Osteocyte (in vitro differentiated cells): ENCODE measurements at regions not wholly inside any gene's neighbourhood (a gene's known extent, or its start where the extent isn't known, plus 50 kb on each side); places are given as distances from the start of the nearest gene placed in this dataset.

Experiments used
- DNase-seq: peaks from one replicate; pipeline ENCODE4 v3.0.0; 2021; ENCODE audit warnings: mixed read lengths; ENCODE audit not compliant: unreplicated experiment; ENCODE audit errors: extremely low spot score
- H3K27ac Mint-ChIP-seq: one replicate; pipeline ENCODE4 v1.8.0; 2021; ENCODE audit warnings: mild to moderate bottlenecking, mixed read lengths; ENCODE audit not compliant: unreplicated experiment
- H3K27me3 Mint-ChIP-seq: one replicate; pipeline ENCODE4 v1.8.0; 2021; ENCODE audit warnings: mixed read lengths; ENCODE audit not compliant: unreplicated experiment
- H3K36me3 Mint-ChIP-seq: one replicate; pipeline ENCODE4 v1.8.0; 2021; ENCODE audit warnings: mixed read lengths; ENCODE audit not compliant: unreplicated experiment
- H3K4me1 Mint-ChIP-seq: one replicate; pipeline ENCODE4 v1.8.0; 2021; ENCODE audit warnings: mixed read lengths; ENCODE audit not compliant: unreplicated experiment
- H3K4me3 Mint-ChIP-seq: one replicate; pipeline ENCODE4 v1.8.0; 2021; ENCODE audit warnings: mild to moderate bottlenecking, moderate library complexity, mixed read lengths; ENCODE audit not compliant: unreplicated experiment
- H3K9me3 Mint-ChIP-seq: one replicate; pipeline ENCODE4 v1.8.0; 2021; ENCODE audit warnings: mixed read lengths; ENCODE audit not compliant: unreplicated experiment
- TF ChIP-seq, protein P1 (sequence below): fragments of 200-600 bp; sonication (generic); IDR thresholded peaks from 2 replicates; pipeline ENCODE4 v1.5.0; 2021; ENCODE audit warnings: antibody characterized with exemption, mild to moderate bottlenecking, moderate library complexity

DNA sequence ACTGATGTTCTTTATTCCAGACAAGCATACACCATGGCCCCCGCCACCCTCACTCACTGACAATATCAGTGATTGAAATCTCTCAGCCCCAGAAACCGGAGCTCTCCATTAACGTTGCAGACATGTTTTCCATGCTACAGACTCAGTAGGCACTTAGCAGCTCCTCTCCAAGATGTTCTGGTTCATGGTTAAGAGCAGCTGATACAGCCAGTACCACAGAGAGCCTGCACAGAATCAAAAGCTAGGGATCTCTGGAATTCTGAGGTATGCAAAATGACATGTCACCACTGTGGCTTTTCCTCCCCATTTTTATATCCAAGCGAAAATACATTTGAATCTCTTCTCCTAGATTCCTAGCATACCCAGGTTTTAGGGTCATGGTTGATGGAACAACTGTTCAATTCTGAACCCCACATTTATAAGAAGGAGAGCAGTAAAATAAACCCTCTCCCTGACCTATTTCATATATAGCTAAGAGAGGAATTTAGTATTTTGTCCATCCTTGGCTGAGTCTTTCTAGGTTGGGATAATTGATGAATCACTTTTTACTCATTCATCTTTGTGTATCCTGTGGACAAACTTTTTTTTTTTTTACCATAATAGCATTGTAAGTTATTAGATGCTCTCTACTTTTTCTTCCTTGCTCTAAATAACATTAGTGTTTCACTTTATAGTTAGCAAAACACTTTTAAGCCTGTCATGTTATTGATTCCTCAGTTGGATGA, 488.4 kb upstream of the PIK3C3 start:
- no peak for DNase-seq
- TF ChIP-seq, protein P1, sequence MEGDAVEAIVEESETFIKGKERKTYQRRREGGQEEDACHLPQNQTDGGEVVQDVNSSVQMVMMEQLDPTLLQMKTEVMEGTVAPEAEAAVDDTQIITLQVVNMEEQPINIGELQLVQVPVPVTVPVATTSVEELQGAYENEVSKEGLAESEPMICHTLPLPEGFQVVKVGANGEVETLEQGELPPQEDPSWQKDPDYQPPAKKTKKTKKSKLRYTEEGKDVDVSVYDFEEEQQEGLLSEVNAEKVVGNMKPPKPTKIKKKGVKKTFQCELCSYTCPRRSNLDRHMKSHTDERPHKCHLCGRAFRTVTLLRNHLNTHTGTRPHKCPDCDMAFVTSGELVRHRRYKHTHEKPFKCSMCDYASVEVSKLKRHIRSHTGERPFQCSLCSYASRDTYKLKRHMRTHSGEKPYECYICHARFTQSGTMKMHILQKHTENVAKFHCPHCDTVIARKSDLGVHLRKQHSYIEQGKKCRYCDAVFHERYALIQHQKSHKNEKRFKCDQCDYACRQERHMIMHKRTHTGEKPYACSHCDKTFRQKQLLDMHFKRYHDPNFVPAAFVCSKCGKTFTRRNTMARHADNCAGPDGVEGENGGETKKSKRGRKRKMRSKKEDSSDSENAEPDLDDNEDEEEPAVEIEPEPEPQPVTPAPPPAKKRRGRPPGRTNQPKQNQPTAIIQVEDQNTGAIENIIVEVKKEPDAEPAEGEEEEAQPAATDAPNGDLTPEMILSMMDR = no peak
- H3K9me3 Mint-ChIP-seq = no peaks in the 10 kb centered on the region
- no peak overlapping the region for H3K27ac Mint-ChIP-seq
- no peaks in the 10 kb centered on the region for H3K36me3 Mint-ChIP-seq
- peaks cover 19% of the 10 kb centered on the region for H3K4me1 Mint-ChIP-seq
- no peak overlapping the region for H3K4me3 Mint-ChIP-seq
- no peaks in the 10 kb centered on the region for H3K27me3 Mint-ChIP-seq

DNA sequence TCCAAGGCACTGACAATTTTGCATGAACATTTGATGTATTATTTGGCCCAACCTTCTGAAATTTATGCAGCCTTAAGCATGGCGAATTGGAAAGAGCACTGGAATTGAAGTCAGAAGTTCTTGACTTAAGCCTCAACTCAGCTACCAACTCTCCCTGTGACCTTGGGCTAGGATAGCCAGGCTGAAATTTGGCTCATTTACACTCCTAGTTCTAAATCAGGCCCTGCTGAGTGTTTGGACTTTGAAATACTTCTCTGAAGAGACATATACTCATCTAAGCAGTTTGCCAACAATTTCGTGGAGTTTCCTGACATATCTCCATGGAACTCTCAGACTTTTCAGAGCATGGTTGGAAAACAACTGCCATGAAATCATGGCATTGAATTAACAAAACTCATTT, 489.6 kb upstream of the PIK3C3 start:
- DNase-seq = no peak
- H3K4me1 Mint-ChIP-seq = peaks cover 13% of the 10 kb centered on the region
- no peak overlapping the region for H3K4me3 Mint-ChIP-seq
- TF ChIP-seq, protein P1 = no peak
- no peaks in the 10 kb centered on the region for H3K9me3 Mint-ChIP-seq
- no peaks in the 10 kb centered on the region for H3K27me3 Mint-ChIP-seq
- H3K27ac Mint-ChIP-seq = no peak overlapping the region
- no peaks in the 10 kb centered on the region for H3K36me3 Mint-ChIP-seq

- no peaks in the 10 kb centered on the region for H3K36me3 Mint-ChIP-seq
- H3K9me3 Mint-ChIP-seq = no peaks in the 10 kb centered on the region
- TF ChIP-seq, protein P1 = no peak
- H3K27ac Mint-ChIP-seq = no peak overlapping the region
- DNase-seq = no peak
- peaks cover 13% of the 10 kb centered on the region for H3K4me1 Mint-ChIP-seq
- H3K4me3 Mint-ChIP-seq = no peak overlapping the region
- H3K27me3 Mint-ChIP-seq = no peaks in the 10 kb centered on the region
Observed at GRCh38 chr18:41464278-41464677, 490.8 kb upstream of the PIK3C3 start.

DNA sequence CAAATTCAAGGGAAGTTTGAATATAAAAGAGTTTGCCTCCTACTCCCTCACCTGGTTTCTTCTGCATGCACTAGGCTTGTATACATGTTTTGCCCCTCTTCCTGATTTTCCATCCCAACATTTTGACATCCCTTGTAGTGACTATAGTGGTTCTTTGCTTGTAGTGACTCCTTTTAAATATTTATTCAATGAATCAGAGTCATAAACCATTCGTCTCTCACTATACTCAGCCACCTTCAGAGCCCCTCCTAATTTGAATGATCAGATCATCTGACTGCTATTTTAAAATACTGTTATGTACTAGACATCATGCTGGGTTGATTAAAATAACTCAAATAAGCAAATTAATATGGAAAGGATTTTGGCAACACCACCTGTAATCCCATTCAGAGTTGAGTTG, 492.1 kb upstream of the PIK3C3 start:
- peaks cover 13% of the 10 kb centered on the region for H3K4me1 Mint-ChIP-seq
- H3K36me3 Mint-ChIP-seq = no peaks in the 10 kb centered on the region
- TF ChIP-seq, protein P1 = no peak
- H3K27ac Mint-ChIP-seq = no peak overlapping the region
- H3K27me3 Mint-ChIP-seq = no peaks in the 10 kb centered on the region
- no peaks in the 10 kb centered on the region for H3K9me3 Mint-ChIP-seq
- no peak for DNase-seq
- H3K4me3 Mint-ChIP-seq = no peak overlapping the region

- peaks cover 22% of the 10 kb centered on the region for H3K4me1 Mint-ChIP-seq
- no peaks in the 10 kb centered on the region for H3K36me3 Mint-ChIP-seq
- no peaks in the 10 kb centered on the region for H3K27me3 Mint-ChIP-seq
- no peak overlapping the region for H3K27ac Mint-ChIP-seq
- H3K4me3 Mint-ChIP-seq = no peak overlapping the region
- TF ChIP-seq, protein P1 = no peak
- DNase-seq = no peak
- H3K9me3 Mint-ChIP-seq = no peaks in the 10 kb centered on the region
Observed at GRCh38 chr18:41461114-41461513, 493.9 kb upstream of the PIK3C3 start.
